ENCODE measurements at regions not wholly inside any gene's neighbourhood (a gene's known extent, or its start where the extent isn't known, plus 50 kb on each side); places are given as distances from the start of the nearest gene placed in this dataset.

GRCh38 chr2:129766374-129766993 lies 213.0 kb upstream of the RAB6C start:
- no peaks in the 10 kb centered on the region for H3K9me3 ChIP-seq (ENCODE audit: insufficient read depth, low read depth, low read length)
- H3K4me1 ChIP-seq (ENCODE audit: insufficient read depth, low read length) = no peaks in the 10 kb centered on the region
- no peak overlapping the region for H3K4me3 ChIP-seq (ENCODE audit: low read length)
- no peaks in the 10 kb centered on the region for H3K27me3 ChIP-seq (ENCODE audit: insufficient read depth, low read length)
- H3K36me3 ChIP-seq (ENCODE audit: insufficient read depth, low read length) = no peaks in the 10 kb centered on the region
- whole genome bisulfite sequencing = 92% methylated on average over 16 of the region's 16 CpGs
- no peak overlapping the region for H3K9ac ChIP-seq (ENCODE audit: low read depth, low read length)
- no peak overlapping the region for H3K27ac ChIP-seq (ENCODE audit: low read depth, low read length)

GRCh38 chr2:129767346-129768035 lies 212.0 kb upstream of the RAB6C start:
- Histone ChIP-seq H3K4me3 (ENCODE audit: low read length) (no peak overlapping the region), H3K9me3 (ENCODE audit: insufficient read depth, low read depth, low read length) (no peaks in the 10 kb centered on the region), H3K9ac (ENCODE audit: low read depth, low read length) (no peak overlapping the region), H3K27ac (ENCODE audit: low read depth, low read length) (no peak overlapping the region), H3K4me1 (ENCODE audit: insufficient read depth, low read length) (no peaks in the 10 kb centered on the region), H3K27me3 (ENCODE audit: insufficient read depth, low read length) (no peaks in the 10 kb centered on the region), H3K36me3 (ENCODE audit: insufficient read depth, low read length) (no peaks in the 10 kb centered on the region)
- WGBS = 94% methylated on average over 22 of the region's 22 CpGs

- Histone ChIP-seq H3K4me1 (ENCODE audit: insufficient read depth, low read length) (no peaks in the 10 kb centered on the region), H3K27me3 (ENCODE audit: insufficient read depth, low read length) (no peaks in the 10 kb centered on the region), H3K36me3 (ENCODE audit: insufficient read depth, low read length) (no peaks in the 10 kb centered on the region), H3K27ac (ENCODE audit: low read depth, low read length) (no peak overlapping the region), H3K9me3 (ENCODE audit: insufficient read depth, low read depth, low read length) (0 out of 2 replicates have a peak, but pooled peaks cover 2% of the 10 kb centered on the region), H3K4me3 (ENCODE audit: low read length) (no peak overlapping the region), H3K9ac (ENCODE audit: low read depth, low read length) (no peak overlapping the region)
- WGBS = 92% methylated on average over 6 of the region's 6 CpGs
Observed at GRCh38 chr2:129768036-129768386, 211.5 kb upstream of the RAB6C start.

GRCh38 chr2:129768485-129769184 lies 210.8 kb upstream of the RAB6C start:
- no peak overlapping the region for H3K27ac ChIP-seq (ENCODE audit: low read depth, low read length)
- no peaks in the 10 kb centered on the region for H3K27me3 ChIP-seq (ENCODE audit: insufficient read depth, low read length)
- H3K9ac ChIP-seq (ENCODE audit: low read depth, low read length) = no peak overlapping the region
- H3K36me3 ChIP-seq (ENCODE audit: insufficient read depth, low read length) = no peaks in the 10 kb centered on the region
- H3K4me3 ChIP-seq (ENCODE audit: low read length) = no peak overlapping the region
- 0 out of 2 replicates have a peak, but pooled peaks cover 2% of the 10 kb centered on the region for H3K9me3 ChIP-seq (ENCODE audit: insufficient read depth, low read depth, low read length)
- 91% methylated on average over 11 of the region's 11 CpGs for WGBS
- H3K4me1 ChIP-seq (ENCODE audit: insufficient read depth, low read length) = no peaks in the 10 kb centered on the region

- 94% methylated on average over 11 of the region's 11 CpGs for WGBS
- Histone ChIP-seq H3K9me3 (ENCODE audit: insufficient read depth, low read depth, low read length) (0 out of 2 replicates have a peak, but pooled peaks cover 2% of the 10 kb centered on the region), H3K4me3 (ENCODE audit: low read length) (no peak overlapping the region), H3K27me3 (ENCODE audit: insufficient read depth, low read length) (no peaks in the 10 kb centered on the region), H3K36me3 (ENCODE audit: insufficient read depth, low read length) (no peaks in the 10 kb centered on the region), H3K9ac (ENCODE audit: low read depth, low read length) (no peak overlapping the region), H3K4me1 (ENCODE audit: insufficient read depth, low read length) (no peaks in the 10 kb centered on the region), H3K27ac (ENCODE audit: low read depth, low read length) (no peak overlapping the region)
Observed at GRCh38 chr2:129769185-129769991, 210.1 kb upstream of the RAB6C start.

- H3K9me3 ChIP-seq (ENCODE audit: insufficient read depth, low read depth, low read length) = 0 out of 2 replicates have a peak, but pooled peaks cover 2% of the 10 kb centered on the region
- WGBS = 93% methylated on average over 6 of the region's 6 CpGs
Observed at GRCh38 chr2:129771418-129772189, 207.9 kb upstream of the RAB6C start.

GRCh38 chr2:129772190-129772579 lies 207.3 kb upstream of the RAB6C start:
- no peak overlapping the region for H3K9ac ChIP-seq (ENCODE audit: low read depth, low read length)
- H3K36me3 ChIP-seq (ENCODE audit: insufficient read depth, low read length) = no peaks in the 10 kb centered on the region
- WGBS = 95% methylated on average over 2 of the region's 2 CpGs
- H3K4me3 ChIP-seq (ENCODE audit: low read length) = no peak overlapping the region
- no peaks in the 10 kb centered on the region for H3K27me3 ChIP-seq (ENCODE audit: insufficient read depth, low read length)
- 0 out of 2 replicates have a peak, but pooled peaks cover 2% of the 10 kb centered on the region for H3K9me3 ChIP-seq (ENCODE audit: insufficient read depth, low read depth, low read length)
- no peaks in the 10 kb centered on the region for H3K4me1 ChIP-seq (ENCODE audit: insufficient read depth, low read length)
- H3K27ac ChIP-seq (ENCODE audit: low read depth, low read length) = no peak overlapping the region

More at GRCh38 chr2:129771418-129772189, 207.9 kb upstream of the RAB6C start:
- Histone ChIP-seq H3K27me3 (ENCODE audit: insufficient read depth, low read length) (no peaks in the 10 kb centered on the region), H3K9ac (ENCODE audit: low read depth, low read length) (no peak overlapping the region), H3K36me3 (ENCODE audit: insufficient read depth, low read length) (no peaks in the 10 kb centered on the region), H3K4me1 (ENCODE audit: insufficient read depth, low read length) (no peaks in the 10 kb centered on the region), H3K4me3 (ENCODE audit: low read length) (no peak overlapping the region), H3K27ac (ENCODE audit: low read depth, low read length) (no peak overlapping the region)

- Histone ChIP-seq H3K9me3 (ENCODE audit: insufficient read depth, low read depth, low read length) (0 out of 2 replicates have a peak, but pooled peaks cover 2% of the 10 kb centered on the region), H3K4me3 (ENCODE audit: low read length) (no peak overlapping the region), H3K27ac (ENCODE audit: low read depth, low read length) (no peak overlapping the region), H3K9ac (ENCODE audit: low read depth, low read length) (no peak overlapping the region), H3K27me3 (ENCODE audit: insufficient read depth, low read length) (no peaks in the 10 kb centered on the region), H3K36me3 (ENCODE audit: insufficient read depth, low read length) (no peaks in the 10 kb centered on the region), H3K4me1 (ENCODE audit: insufficient read depth, low read length) (0 out of 2 replicates have a peak, but pooled peaks cover 6% of the 10 kb centered on the region)
- WGBS = 97% methylated on average over 3 of the region's 3 CpGs
Observed at GRCh38 chr2:129775952-129776653, 203.4 kb upstream of the RAB6C start.

GRCh38 chr2:129777146-129777545 lies 202.3 kb upstream of the RAB6C start:
- Histone ChIP-seq H3K27me3 (ENCODE audit: insufficient read depth, low read length) (no peaks in the 10 kb centered on the region), H3K9ac (ENCODE audit: low read depth, low read length) (no peak overlapping the region), H3K36me3 (ENCODE audit: insufficient read depth, low read length) (no peaks in the 10 kb centered on the region), H3K9me3 (ENCODE audit: insufficient read depth, low read depth, low read length) (0 out of 2 replicates have a peak, but pooled peaks cover 2% of the 10 kb centered on the region), H3K4me1 (ENCODE audit: insufficient read depth, low read length) (peaks cover 11% of the 10 kb centered on the region; the same call in 1 of the 2 replicates), H3K27ac (ENCODE audit: low read depth, low read length) (no peak overlapping the region), H3K4me3 (ENCODE audit: low read length) (no peak overlapping the region)
- 89% methylated on average over 1 of the region's 2 CpGs for WGBS
